K562 (cell line): ENCODE measurements at regions not wholly inside any gene's neighbourhood (a gene's known extent, or its start where the extent isn't known, plus 50 kb on each side); places are given as distances from the start of the nearest gene placed in this dataset.

Experiments used
- CREM ChIP-seq: IDR thresholded peaks from 2 replicates; pipeline ENCODE4 v1.6.1; 2014; ENCODE audit warnings: antibody characterized with exemption, low read depth
- DMBX1 ChIP-seq: fragments of 250-450 bp; sonication (Bioruptor Pico); IDR thresholded peaks from 2 replicates; pipeline ENCODE4 v1.8.0; 2022; ENCODE audit warnings: inconsistent platforms, mild to moderate bottlenecking, moderate library complexity, borderline replicate concordance
- DPF2 ChIP-seq: fragments of 450-650 bp; IDR thresholded peaks from 2 replicates; pipeline ENCODE4 v1.6.1; 2016
- EHMT2 ChIP-seq: fragments of 450-650 bp; IDR thresholded peaks from 2 replicates; pipeline ENCODE4 v1.6.1; 2018; ENCODE audit warnings: antibody characterized with exemption
- ELF4 ChIP-seq: fragments of 450-650 bp; formaldehyde crosslinking; IDR thresholded peaks from 2 replicates; pipeline ENCODE4 v1.4.0; 2022; ENCODE audit warnings: missing genetic modification characterization
- FOXO4 ChIP-seq: fragments of 450-650 bp; formaldehyde crosslinking; IDR thresholded peaks from 2 replicates; pipeline ENCODE4 v1.4.0; 2020; ENCODE audit warnings: mild to moderate bottlenecking, moderate library complexity
- IRF1 ChIP-seq: sonication (generic); formaldehyde crosslinking; IDR thresholded peaks from 2 replicates; pipeline ENCODE4 v1.8.0; 2022; ENCODE audit warnings: missing genetic modification reagents, mild to moderate bottlenecking, borderline replicate concordance
- PHB ChIP-seq: fragments of 250-450 bp; sonication (Bioruptor Pico); IDR thresholded peaks from 2 replicates; pipeline ENCODE4 v1.5.0; 2021
- SMAD1 ChIP-seq: fragments of 150-350 bp; IDR thresholded peaks from 2 replicates; pipeline ENCODE4 v1.6.1; 2014; ENCODE audit warnings: low read length, low read depth; ENCODE audit not compliant: partially characterized antibody
- SMARCC2 ChIP-seq: fragments of 450-650 bp; IDR thresholded peaks from 2 replicates; pipeline ENCODE4 v1.6.1; 2017; ENCODE audit warnings: antibody characterized with exemption, moderate library complexity, mild to moderate bottlenecking, low read depth
- SOX6 ChIP-seq: fragments of 450-650 bp; IDR thresholded peaks from 2 replicates; pipeline ENCODE4 v1.6.1; 2014; ENCODE audit warnings: mild to moderate bottlenecking
- ZBTB11 ChIP-seq, 3 experiments: fragments of 200-800 bp in 1 of 3; fragments of 250-450 bp in 1 of 3; fragments of 450-650 bp in 1 of 3; sonication (Bioruptor Pico) in 1 of 3; sonication (Bioruptor generic) in 1 of 3; formaldehyde crosslinking in 1 of 3; IDR thresholded peaks; 2 replicates each; pipeline versions ENCODE4 v1.6.1 to v1.8.0; 2016 to 2022; ENCODE audit warnings: mild to moderate bottlenecking in 2 of 3, missing genetic modification characterization in 2 of 3, missing compliant biosample characterization in 1 of 3, moderate library complexity in 1 of 3
- ZBTB5 ChIP-seq: fragments of 450-650 bp; IDR thresholded peaks from 2 replicates; pipeline ENCODE4 v1.6.1; 2017; ENCODE audit warnings: antibody characterized with exemption
- ZNF740 ChIP-seq, 3 experiments: fragments of 200-800 bp in 1 of 3; sonication (Bioruptor generic) in 1 of 3; sonication (generic) in 1 of 3; formaldehyde crosslinking in 1 of 3; IDR thresholded peaks; 2 replicates each; pipeline versions ENCODE4 v1.6.1 to v1.8.0; 2016 to 2022; ENCODE audit warnings: mild to moderate bottlenecking in 2 of 3, missing compliant biosample characterization in 2 of 3, missing genetic modification characterization in 2 of 3, missing genetic modification reagents in 1 of 3
- TF ChIP-seq, protein P1 (sequence below): fragments of 250-450 bp; sonication (Bioruptor Pico); IDR thresholded peaks from 2 replicates; pipeline ENCODE4 v1.5.0; 2021
- TF ChIP-seq, protein P2 (sequence below), 2 experiments: fragments of 250-450 bp in 1 of 2; fragments of 450-650 bp in 1 of 2; sonication (Bioruptor Pico) in 1 of 2; IDR thresholded peaks; 2 replicates each; pipeline versions ENCODE4 v1.6.1 to v1.8.0; 2016 to 2021; ENCODE audit warnings: mild to moderate bottlenecking in 2 of 2, moderate library complexity in 2 of 2, missing compliant biosample characterization in 1 of 2, missing genetic modification characterization in 1 of 2

DNA sequence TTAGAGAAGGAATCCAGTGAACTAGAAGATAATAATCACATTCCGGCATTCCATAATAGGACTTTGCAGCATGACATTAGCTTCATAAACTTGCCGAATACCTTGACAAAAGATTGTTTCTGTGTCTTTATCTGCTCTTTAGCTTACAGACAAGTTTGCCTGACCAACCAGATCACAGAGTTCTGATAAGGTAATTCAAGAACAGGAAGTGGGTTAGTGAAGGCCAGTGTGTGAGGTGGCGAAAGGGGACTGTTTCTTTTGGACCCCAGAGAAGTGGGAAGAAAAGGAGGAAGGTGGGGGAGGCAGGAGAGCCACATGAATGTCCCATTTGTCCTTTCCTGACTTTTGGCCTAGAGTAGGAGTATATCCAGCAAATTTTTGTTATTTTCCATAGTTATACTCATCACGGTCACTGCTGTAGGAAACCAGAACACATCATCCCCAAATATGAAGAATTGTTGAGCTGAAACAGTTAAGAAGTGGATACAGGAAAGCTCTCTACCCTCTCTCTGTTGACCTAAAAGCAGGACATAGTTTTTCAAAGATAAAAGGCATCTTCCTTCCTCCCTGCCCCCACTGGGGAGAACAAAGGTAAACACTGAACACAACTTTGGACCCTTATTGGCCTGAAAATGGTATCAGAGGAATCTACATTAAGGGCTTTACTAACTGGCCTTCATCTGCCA lies 72.4 kb upstream of the TNFAIP3 start (continued):
- TF ChIP-seq, protein P1, sequence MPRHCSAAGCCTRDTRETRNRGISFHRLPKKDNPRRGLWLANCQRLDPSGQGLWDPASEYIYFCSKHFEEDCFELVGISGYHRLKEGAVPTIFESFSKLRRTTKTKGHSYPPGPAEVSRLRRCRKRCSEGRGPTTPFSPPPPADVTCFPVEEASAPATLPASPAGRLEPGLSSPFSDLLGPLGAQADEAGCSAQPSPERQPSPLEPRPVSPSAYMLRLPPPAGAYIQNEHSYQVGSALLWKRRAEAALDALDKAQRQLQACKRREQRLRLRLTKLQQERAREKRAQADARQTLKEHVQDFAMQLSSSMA (CRISPR knock-in tag): no peak
- TF ChIP-seq ZBTB11 (CRISPR knock-in tag; IDR thresholded peaks at IDR 0.05): peak in 1 of 3 experiments; percentile 59; a peak in 1 of 6 replicates
- peak; percentile 72 for TF ChIP-seq SOX6
- TF ChIP-seq SMARCC2: peak; percentile 64
- TF ChIP-seq CREM: 0 out of 2 replicates have a peak, but pooled peaks have one; percentile 33
- no peak for TF ChIP-seq FOXO4
- no peak for TF ChIP-seq IRF1
- no peak for TF ChIP-seq ZNF740 (CRISPR knock-in tag; IDR thresholded peaks at IDR 0.05)
- 0 out of 4 replicates have a peak, but pooled peaks of 1 of the 2 experiments have one; percentile 64 for TF ChIP-seq ZNF740 (tag; IDR thresholded peaks at IDR 0.05)
- TF ChIP-seq SMAD1: no peak
- TF ChIP-seq DMBX1 (CRISPR knock-in tag): peak; percentile 56; the same call in 1 of the 2 replicates
- TF ChIP-seq, protein P2, sequence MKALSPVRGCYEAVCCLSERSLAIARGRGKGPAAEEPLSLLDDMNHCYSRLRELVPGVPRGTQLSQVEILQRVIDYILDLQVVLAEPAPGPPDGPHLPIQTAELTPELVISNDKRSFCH (CRISPR knock-in tag; IDR thresholded peaks at IDR 0.05): no peak
- TF ChIP-seq, protein P2 (tag; IDR thresholded peaks at IDR 0.05): peak; percentile 72; the same call in 1 of the 2 replicates
- TF ChIP-seq DPF2: peak; percentile 61
- TF ChIP-seq ELF4 (CRISPR knock-in tag): peak; percentile 73
- TF ChIP-seq PHB: no peak
- TF ChIP-seq EHMT2: peak; percentile 40; the same call in 1 of the 2 replicates
- no peak for TF ChIP-seq ZBTB5
